K562 (cell line): ENCODE measurements at regions not wholly inside any gene's neighbourhood (a gene's known extent, or its start where the extent isn't known, plus 50 kb on each side); places are given as distances from the start of the nearest gene placed in this dataset.

ENCODE experiments used
- ATAC-seq: fragments of 200-7000 bp; cut with Tn5 transposase; 3 replicates; pipeline ENCODE4 v1.9.1; 2020; ENCODE audit warnings: moderate library complexity
- BruUV-seq: library from RNA; stranded (reverse); fragments of 400-500 nt; replicated peaks from 2 replicates; lab custom pipeline; 2021; lab: Mats Ljungman, UMichigan
- CTCF ChIA-PET: fragments of 300-600 bp; formaldehyde crosslinking; extraction: SDS; loops from one replicate; lab custom pipeline; 2021; ENCODE audit warnings: low intra/inter-chr PET ratio; lab: Yijun Ruan, JAX
- POLR2A ChIA-PET: fragments of 300-600, 350-650 bp; sonication (Branson Sonifier 250); formaldehyde crosslinking; extraction: SDS; loops from one replicate; lab custom pipeline; 2021; ENCODE audit warnings: antibody characterized with exemption, inconsistent platforms; lab: Yijun Ruan, JAX
- DNase-seq, 4 experiments: peaks; one replicate each; pipeline versions ENCODE4 v3.0.0 to v3.0.0-alpha.2; 2011 to 2018; ENCODE audit warnings: low spot score in 3 of 4, mixed read lengths in 3 of 4; ENCODE audit errors: extremely low read depth in 1 of 4
- FAIRE-seq: peaks from 2 replicates; lab custom pipeline; 2011; peaks lifted over from hg19 to GRCh38; lab: Jason Lieb, UNC
- H2AFZ ChIP-seq: 2 replicates; pipeline ENCODE4 v1.6.0; 2011; ENCODE audit warnings: low read depth, low read length, control low read depth, inconsistent platforms
- H3K27ac ChIP-seq: fragments of 200-600 bp; 3 replicates; pipeline ENCODE4 v1.8.0; 2011; ENCODE audit warnings: low read depth, mild to moderate bottlenecking, control low read depth, inconsistent platforms, low read length, moderate library complexity, mixed read lengths; ENCODE audit errors: extremely low read depth
- H3K27me3 ChIP-seq, 2 experiments: fragments of 300-600 bp in 1 of 2; 2 replicates in 1 of 2; 3 replicates in 1 of 2; pipeline versions ENCODE4 v1.6.0 to v1.8.0; 2011; ENCODE audit warnings: inconsistent platforms in 2 of 2, low read length in 2 of 2, mild to moderate bottlenecking in 1 of 2, mixed read lengths in 1 of 2, moderate library complexity in 1 of 2; ENCODE audit not compliant: control insufficient read depth in 2 of 2, insufficient read depth in 2 of 2
- H3K36me3 ChIP-seq: fragments of 300-600 bp; 3 replicates; pipeline ENCODE4 v1.8.0; 2011; ENCODE audit warnings: mild to moderate bottlenecking, low read length, inconsistent platforms; ENCODE audit not compliant: control insufficient read depth, insufficient read depth
- H3K4me1 ChIP-seq, 2 experiments: fragments of 200-600 bp in 1 of 2; replicated peaks in 1 of 2; 2 replicates in 1 of 2; 3 replicates in 1 of 2; pipeline versions ENCODE4 v1.5.1 to v1.8.0; 2011; ENCODE audit warnings: inconsistent platforms in 2 of 2, low read length in 2 of 2, mild to moderate bottlenecking in 1 of 2, mixed read lengths in 1 of 2, moderate library complexity in 1 of 2; ENCODE audit not compliant: control insufficient read depth in 2 of 2, insufficient read depth in 2 of 2
- H3K4me2 ChIP-seq: 2 replicates; pipeline ENCODE4 v1.6.1; 2011; ENCODE audit warnings: low read length, control low read depth, inconsistent platforms, mixed read lengths; ENCODE audit not compliant: insufficient read depth
- H3K4me3 ChIP-seq: fragments of 200-600 bp; sonication (generic), shearing (Covaris generic); 2 replicates; pipeline ENCODE4 v1.5.1; 2016; ENCODE audit warnings: control low read depth, inconsistent platforms
- H3K79me2 ChIP-seq: fragments of 200-600 bp; 3 replicates; pipeline ENCODE4 v1.8.0; 2011; ENCODE audit warnings: low read length, inconsistent platforms; ENCODE audit not compliant: control insufficient read depth, insufficient read depth
- H3K9ac ChIP-seq, 2 experiments: 2 replicates each; pipeline versions ENCODE4 v1.6.0 to v1.6.1; 2011; ENCODE audit warnings: low read depth in 2 of 2, low read length in 2 of 2, control low read depth in 1 of 2, inconsistent platforms in 1 of 2, mild to moderate bottlenecking in 1 of 2, mixed read lengths in 1 of 2; ENCODE audit not compliant: insufficient read depth in 1 of 2
- H3K9me1 ChIP-seq: one replicate; pipeline ENCODE4 v1.6.0; 2011; ENCODE audit warnings: inconsistent platforms, mild to moderate bottlenecking, low read length, moderate library complexity; ENCODE audit not compliant: control insufficient read depth, insufficient read depth
- H3K9me3 ChIP-seq: replicated peaks from 2 replicates; pipeline ENCODE4 v1.5.1; 2011; ENCODE audit warnings: low read depth, low read length, inconsistent platforms; ENCODE audit not compliant: control insufficient read depth, insufficient read depth
- H4K20me1 ChIP-seq: replicated peaks from 2 replicates; pipeline ENCODE4 v1.6.1; 2011; ENCODE audit warnings: low read length, inconsistent platforms, mixed read lengths; ENCODE audit not compliant: control insufficient read depth, insufficient read depth
- ATF3 ChIP-seq, 2 experiments: fragments of 450-650 bp in 1 of 2; sonication (generic) in 1 of 2; formaldehyde crosslinking in 1 of 2; IDR thresholded peaks in 1 of 2; conservative IDR thresholded peaks in 1 of 2; 2 replicates each; pipeline versions ENCODE4 v1.6.1 to v1.8.1; 2016 to 2023; ENCODE audit warnings: mild to moderate bottlenecking in 2 of 2, moderate library complexity in 2 of 2, inconsistent platforms in 1 of 2, missing genetic modification reagents in 1 of 2
- CBX8 ChIP-seq: fragments of 200-600 bp; sonication (generic); IDR thresholded peaks from 2 replicates; pipeline ENCODE4 v1.6.1; 2012; ENCODE audit warnings: borderline replicate concordance, mixed run types, low read depth, mild to moderate bottlenecking, moderate library complexity, mixed read lengths, low read length, control low read depth, inconsistent platforms; ENCODE audit not compliant: poor library complexity, severe bottlenecking; ENCODE audit errors: extremely low read depth
- ESRRB ChIP-seq: fragments of 250-450 bp; sonication (Bioruptor Pico); IDR thresholded peaks from 2 replicates; pipeline ENCODE4 v1.5.0; 2020; ENCODE audit warnings: mild to moderate bottlenecking, moderate library complexity, borderline replicate concordance
- GATAD2B ChIP-seq: fragments of 450-650 bp; IDR thresholded peaks from 2 replicates; pipeline ENCODE4 v1.6.1; 2017; ENCODE audit warnings: mild to moderate bottlenecking, borderline replicate concordance
- HDAC8 ChIP-seq: fragments of 450-650 bp; IDR thresholded peaks from 2 replicates; pipeline ENCODE4 v1.6.1; 2016; ENCODE audit warnings: mild to moderate bottlenecking, missing genetic modification characterization, moderate library complexity, missing compliant biosample characterization
- HIVEP1 ChIP-seq: fragments of 250-450 bp; sonication (Bioruptor Pico); IDR thresholded peaks from 2 replicates; pipeline ENCODE4 v1.4.0; 2020; ENCODE audit warnings: mild to moderate bottlenecking
- HNRNPL ChIP-seq: fragments of 200-400 bp; formaldehyde crosslinking; IDR thresholded peaks from 2 replicates; pipeline ENCODE4 v1.6.1; 2017; ENCODE audit warnings: low read depth, mild to moderate bottlenecking, low read length
- HNRNPUL1 ChIP-seq: fragments of 200-400 bp; formaldehyde crosslinking; IDR thresholded peaks from 2 replicates; pipeline ENCODE4 v1.6.1; 2017; ENCODE audit warnings: low read length
- SMAD4 ChIP-seq: fragments of 250-450 bp; sonication (Bioruptor Pico); conservative IDR thresholded peaks from 2 replicates; pipeline ENCODE4 v1.8.0; 2021; ENCODE audit warnings: inconsistent platforms, mild to moderate bottlenecking, moderate library complexity
- TCF7L2 ChIP-seq: fragments of 150-350 bp; IDR thresholded peaks from 2 replicates; pipeline ENCODE4 v1.6.1; 2016; ENCODE audit warnings: low read depth, mild to moderate bottlenecking, low read length, moderate library complexity
- U2AF2 ChIP-seq: fragments of 200-400 bp; formaldehyde crosslinking; optimal IDR thresholded peaks from 2 replicates; pipeline ENCODE3; 2017; ENCODE audit warnings: low read depth, mild to moderate bottlenecking, low read length
- ZNF354B ChIP-seq: fragments of 250-450 bp; sonication (Bioruptor Pico); IDR thresholded peaks from 2 replicates; pipeline ENCODE4 v1.4.0; 2020
- ZNF717 ChIP-seq: fragments of 250-450 bp; sonication (Bioruptor Pico); IDR thresholded peaks from 2 replicates; pipeline ENCODE4 v1.5.0; 2021
- ZNF75A ChIP-seq: fragments of 450-650 bp; formaldehyde crosslinking; IDR thresholded peaks from 2 replicates; pipeline ENCODE4 v1.4.0; 2020; ENCODE audit warnings: mild to moderate bottlenecking
- ZNF785 ChIP-seq: fragments of 250-450 bp; sonication (Bioruptor Pico); IDR thresholded peaks from 2 replicates; pipeline ENCODE4 v1.4.0; 2020; ENCODE audit warnings: mild to moderate bottlenecking
- WGBS: fragments of 100-300 bp; shearing (Covaris generic); methylation state at CpG from one replicate; pipeline ENCODE4 v1.1.6; 2016; ENCODE audit warnings: low coverage, mixed read lengths; ENCODE audit not compliant: insufficient coverage; ENCODE audit errors: missing lambda C conversion rate; 5-methylcytosine and 5-hydroxymethylcytosine counted together
- in situ Hi-C: fragments of 300-500 bp; cut with MboI; formaldehyde crosslinking; loops from 4 replicates; pipeline ENCODE4 v1.15.0; 2018; ENCODE audit warnings: inconsistent platforms, mixed read lengths
- intact Hi-C: fragments of 100-400 bp; cut with micrococcal nuclease; formaldehyde crosslinking; loops from 2 replicates; pipeline ENCODE4 v1.14.2; 2022

GRCh38 chr12:72863671-72864070 is 591.5 kb downstream of the TRHDE start:
- no peak for ATAC-seq
- CTCF ChIA-PET: no interaction called here
- no peak overlapping the region for H2AFZ ChIP-seq
- no peak for FAIRE-seq
- H4K20me1 ChIP-seq: no peaks in the 10 kb centered on the region
- no peak overlapping the region for H3K4me3 ChIP-seq
- no peak overlapping the region for H3K27ac ChIP-seq
- H3K9me1 ChIP-seq: no peaks in the 10 kb centered on the region
- no peaks in the 10 kb centered on the region for H3K36me3 ChIP-seq
- POLR2A ChIA-PET: no interaction called here
- TF ChIP-seq ZNF717 (CRISPR knock-in tag): no peak
- no peak for TF ChIP-seq ESRRB (CRISPR knock-in tag)
- TF ChIP-seq, all 486 proteins: peak for 0
- intact Hi-C loops (no loop called here), in situ Hi-C loops (no loop called here)
- BruUV-seq: no TSS peak
- no peaks in the 10 kb centered on the region for H3K4me1 ChIP-seq
- H3K4me2 ChIP-seq: no peak overlapping the region
- H3K79me2 ChIP-seq: no peaks in the 10 kb centered on the region
- no peaks in the 10 kb centered on the region for H3K27me3 ChIP-seq
- no peaks in the 10 kb centered on the region for H3K9me3 ChIP-seq
- H3K9ac ChIP-seq: no peak overlapping the region
- 3% methylated on average over 2 of the region's 2 CpGs for WGBS
- DNase-seq: no peak

GRCh38 chr12:72865921-72866320 is 593.8 kb downstream of the TRHDE start:
- Histone ChIP-seq H3K9ac (no peak overlapping the region), H3K9me1 (no peaks in the 10 kb centered on the region), H3K27me3 (no peaks in the 10 kb centered on the region), H4K20me1 (no peaks in the 10 kb centered on the region), H2AFZ (no peak overlapping the region), H3K4me3 (no peak overlapping the region), H3K27ac (no peak overlapping the region), H3K4me1 (no peaks in the 10 kb centered on the region), H3K79me2 (no peaks in the 10 kb centered on the region), H3K36me3 (no peaks in the 10 kb centered on the region), H3K9me3 (no peaks in the 10 kb centered on the region), H3K4me2 (no peak overlapping the region)
- 12% methylated on average over 2 of the region's 2 CpGs for WGBS
- FAIRE-seq (no peak), DNase-seq (no peak), ATAC-seq (no peak)
- BruUV-seq: no TSS peak
- POLR2A ChIA-PET: no interaction called here
- intact Hi-C loops (no loop called here), in situ Hi-C loops (no loop called here)
- CTCF ChIA-PET: no interaction called here
- TF ChIP-seq ZNF785: no peak
- no peak for TF ChIP-seq HNRNPUL1
- TF ChIP-seq U2AF2: no peak
- TF ChIP-seq HNRNPL: no peak
- TF ChIP-seq ZNF75A (CRISPR knock-in tag): no peak
- TF ChIP-seq CBX8: no peak
- no peak for TF ChIP-seq ZNF354B
- TF ChIP-seq HDAC8 (tag): no peak
- no peak for TF ChIP-seq HIVEP1
- no peak for TF ChIP-seq TCF7L2
- no peak for TF ChIP-seq GATAD2B
- TF ChIP-seq ATF3 (IDR thresholded peaks at IDR 0.05): no peak
- TF ChIP-seq ATF3 (CRISPR knock-in tag; conservative IDR thresholded peaks at IDR 0.05): no peak
- no peak for TF ChIP-seq SMAD4 (CRISPR knock-in tag)
